ENCODE measurements at regions not wholly inside any gene's neighbourhood (a gene's known extent, or its start where the extent isn't known, plus 50 kb on each side); places are given as distances from the start of the nearest gene placed in this dataset.

DNA sequence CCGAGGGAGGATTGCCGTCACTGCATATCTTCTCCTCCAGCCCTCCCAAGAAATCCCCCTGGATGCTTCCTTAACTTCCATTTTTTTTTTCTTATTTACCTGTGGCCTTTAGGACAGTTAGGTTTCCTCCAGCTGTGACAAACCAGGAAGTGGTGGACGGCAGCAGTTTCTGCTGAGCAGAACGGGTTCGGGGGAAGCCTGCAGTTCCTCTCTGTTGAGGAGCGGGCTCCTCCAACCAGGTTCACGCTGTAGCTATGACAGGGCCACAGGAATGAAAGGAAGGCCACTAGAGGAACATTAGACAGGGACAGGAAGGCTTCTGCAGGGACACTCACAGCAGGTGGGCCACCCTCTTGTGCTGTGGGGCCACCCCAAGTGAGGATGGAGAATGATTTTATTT lies 76.7 kb upstream of the SYK start:
- TF ChIP-seq, protein P1, sequence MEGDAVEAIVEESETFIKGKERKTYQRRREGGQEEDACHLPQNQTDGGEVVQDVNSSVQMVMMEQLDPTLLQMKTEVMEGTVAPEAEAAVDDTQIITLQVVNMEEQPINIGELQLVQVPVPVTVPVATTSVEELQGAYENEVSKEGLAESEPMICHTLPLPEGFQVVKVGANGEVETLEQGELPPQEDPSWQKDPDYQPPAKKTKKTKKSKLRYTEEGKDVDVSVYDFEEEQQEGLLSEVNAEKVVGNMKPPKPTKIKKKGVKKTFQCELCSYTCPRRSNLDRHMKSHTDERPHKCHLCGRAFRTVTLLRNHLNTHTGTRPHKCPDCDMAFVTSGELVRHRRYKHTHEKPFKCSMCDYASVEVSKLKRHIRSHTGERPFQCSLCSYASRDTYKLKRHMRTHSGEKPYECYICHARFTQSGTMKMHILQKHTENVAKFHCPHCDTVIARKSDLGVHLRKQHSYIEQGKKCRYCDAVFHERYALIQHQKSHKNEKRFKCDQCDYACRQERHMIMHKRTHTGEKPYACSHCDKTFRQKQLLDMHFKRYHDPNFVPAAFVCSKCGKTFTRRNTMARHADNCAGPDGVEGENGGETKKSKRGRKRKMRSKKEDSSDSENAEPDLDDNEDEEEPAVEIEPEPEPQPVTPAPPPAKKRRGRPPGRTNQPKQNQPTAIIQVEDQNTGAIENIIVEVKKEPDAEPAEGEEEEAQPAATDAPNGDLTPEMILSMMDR (IDR thresholded peaks at IDR 0.05): no peak
- no peak for TF ChIP-seq ZFX (IDR thresholded peaks at IDR 0.05; ENCODE audit: borderline replicate concordance)
